Erythroblast (primary cell): ENCODE measurements at regions not wholly inside any gene's neighbourhood (a gene's known extent, or its start where the extent isn't known, plus 50 kb on each side); places are given as distances from the start of the nearest gene placed in this dataset.

Experiments
- GATA1 ChIP-seq: IDR thresholded peaks from 2 replicates; pipeline ENCODE4 v1.6.1; 2011; ENCODE audit warnings: low read depth, mild to moderate bottlenecking, control low read depth, low read length, moderate library complexity
- POLR2A ChIP-seq: IDR thresholded peaks from 2 replicates; pipeline ENCODE4 v1.6.1; 2011; ENCODE audit warnings: mild to moderate bottlenecking, low read length

DNA sequence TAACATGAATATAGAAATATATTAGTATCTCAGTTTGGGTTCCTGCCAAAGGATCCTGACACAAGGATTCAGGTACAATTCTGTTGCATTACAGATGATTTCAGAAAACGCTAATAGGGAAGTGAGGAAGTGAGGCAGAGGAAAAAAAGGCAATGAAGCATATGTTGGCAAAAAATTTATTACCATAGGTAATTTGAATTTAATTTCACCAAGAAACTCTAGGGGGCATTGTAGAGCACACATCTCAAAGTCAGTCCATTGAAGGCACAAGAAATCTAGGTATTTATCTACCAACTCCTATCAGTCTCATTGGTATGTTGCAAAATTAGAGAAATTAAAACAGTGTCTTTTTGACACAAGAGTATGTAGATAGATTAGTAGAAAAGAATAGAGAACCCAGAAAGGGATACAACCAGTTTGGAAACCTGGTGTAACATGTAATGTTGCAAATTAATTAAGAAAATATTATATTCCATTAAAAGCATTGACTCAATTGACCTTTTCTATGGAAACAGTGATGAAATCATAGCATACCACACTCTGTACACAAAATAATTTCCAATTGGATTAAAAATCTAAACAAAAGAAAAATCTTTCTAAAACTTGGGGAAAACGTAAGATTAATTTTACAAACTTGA is 104.9 kb upstream of the SNX7 start:
- TF ChIP-seq POLR2A = no peak
- TF ChIP-seq GATA1 = no peak
